ENCODE measurements at regions not wholly inside any gene's neighbourhood (a gene's known extent, or its start where the extent isn't known, plus 50 kb on each side); places are given as distances from the start of the nearest gene placed in this dataset.

DNA sequence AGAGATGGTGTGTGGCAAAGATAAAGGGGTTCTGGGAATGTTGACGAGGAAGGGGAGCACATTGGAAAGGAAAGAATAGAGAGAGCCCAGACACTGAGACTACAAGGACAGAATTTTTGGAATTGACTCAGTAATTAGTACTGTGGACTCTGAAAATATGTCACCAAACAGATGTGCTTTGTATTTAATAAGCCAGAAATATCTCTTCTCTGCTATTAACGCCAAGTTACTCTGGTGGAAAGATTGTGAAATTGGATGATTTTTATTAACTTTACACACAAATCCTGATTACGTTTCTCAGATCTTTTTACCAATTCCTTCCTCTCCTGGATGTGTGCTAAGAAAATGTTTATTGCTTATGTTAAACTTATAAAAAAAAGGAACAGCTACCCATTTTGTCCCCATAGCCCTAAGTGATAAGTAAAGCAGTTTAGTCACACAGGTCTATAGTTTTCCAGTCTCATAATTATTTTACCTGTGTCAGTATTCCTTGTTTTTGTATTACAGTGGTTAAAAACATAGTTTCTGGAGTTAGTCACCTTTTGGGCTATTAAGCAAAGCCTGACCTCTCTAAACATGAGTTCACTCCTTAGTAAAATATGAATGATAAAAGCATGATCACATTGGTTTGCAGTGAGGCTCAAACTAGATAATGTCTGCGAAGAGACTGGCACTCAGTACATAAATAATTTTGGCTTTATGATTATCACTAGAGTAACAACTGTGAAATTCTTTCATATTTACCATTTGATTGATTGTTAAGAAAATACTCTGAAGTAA, 1068.3 kb downstream of the STIM2 start:
- no peaks in the 10 kb centered on the region for H3K36me3 ChIP-seq (replicated peaks in 1 of 2; ENCODE audit: insufficient read depth in 1 of 2, low read depth in 2 of 2)
- no peak overlapping the region for H3K27ac ChIP-seq
- 28 to 41% methylated on average over 4 of the region's 4 CpGs for WGBS, 2 donors
- no peaks in the 10 kb centered on the region for H3K27me3 ChIP-seq
- ATAC-seq, result no peak
- no peak overlapping the region for H3K4me3 ChIP-seq
- TF ChIP-seq, protein P1, sequence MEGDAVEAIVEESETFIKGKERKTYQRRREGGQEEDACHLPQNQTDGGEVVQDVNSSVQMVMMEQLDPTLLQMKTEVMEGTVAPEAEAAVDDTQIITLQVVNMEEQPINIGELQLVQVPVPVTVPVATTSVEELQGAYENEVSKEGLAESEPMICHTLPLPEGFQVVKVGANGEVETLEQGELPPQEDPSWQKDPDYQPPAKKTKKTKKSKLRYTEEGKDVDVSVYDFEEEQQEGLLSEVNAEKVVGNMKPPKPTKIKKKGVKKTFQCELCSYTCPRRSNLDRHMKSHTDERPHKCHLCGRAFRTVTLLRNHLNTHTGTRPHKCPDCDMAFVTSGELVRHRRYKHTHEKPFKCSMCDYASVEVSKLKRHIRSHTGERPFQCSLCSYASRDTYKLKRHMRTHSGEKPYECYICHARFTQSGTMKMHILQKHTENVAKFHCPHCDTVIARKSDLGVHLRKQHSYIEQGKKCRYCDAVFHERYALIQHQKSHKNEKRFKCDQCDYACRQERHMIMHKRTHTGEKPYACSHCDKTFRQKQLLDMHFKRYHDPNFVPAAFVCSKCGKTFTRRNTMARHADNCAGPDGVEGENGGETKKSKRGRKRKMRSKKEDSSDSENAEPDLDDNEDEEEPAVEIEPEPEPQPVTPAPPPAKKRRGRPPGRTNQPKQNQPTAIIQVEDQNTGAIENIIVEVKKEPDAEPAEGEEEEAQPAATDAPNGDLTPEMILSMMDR (IDR thresholded peaks at IDR 0.05), result no peak
- no peak for TF ChIP-seq POLR2A (IDR thresholded peaks at IDR 0.05)
- H3K4me1 ChIP-seq, result no peaks in the 10 kb centered on the region
- DNase-seq, result no peak
- no peaks in the 10 kb centered on the region for H3K9me3 ChIP-seq
- intact Hi-C loops (cut with DNase I), result no loop called here

DNA sequence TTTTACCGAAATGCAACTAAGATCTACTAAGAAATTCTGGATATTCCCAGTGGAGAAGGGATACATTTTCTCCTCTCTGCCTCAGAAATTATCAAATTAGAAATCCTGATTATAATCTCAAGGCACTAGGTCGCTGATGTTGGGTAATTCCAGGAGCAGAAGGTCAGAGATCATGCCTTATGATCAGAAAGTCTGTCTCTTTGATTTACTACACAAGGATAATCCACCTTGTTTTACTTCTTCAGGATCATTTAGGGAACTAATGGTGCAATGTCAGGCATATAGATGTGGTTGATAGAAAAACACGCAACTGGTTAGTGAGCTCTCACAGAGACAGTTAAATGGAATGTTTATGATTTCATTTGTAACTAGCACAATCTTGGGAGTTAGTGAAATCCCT, 1069.7 kb downstream of the STIM2 start:
- 50 to 56% methylated on average over 3 of the region's 3 CpGs for WGBS, 2 donors
- Histone ChIP-seq H3K27ac (no peak overlapping the region), H3K4me3 (no peak overlapping the region), H3K9me3 (no peaks in the 10 kb centered on the region), H3K4me1 (no peaks in the 10 kb centered on the region), H3K36me3 (replicated peaks in 1 of 2; ENCODE audit: insufficient read depth in 1 of 2, low read depth in 2 of 2) (no peaks in the 10 kb centered on the region), H3K27me3 (no peaks in the 10 kb centered on the region)
- intact Hi-C loops (cut with DNase I), result no loop called here
- DNase-seq (no peak), ATAC-seq (no peak)
- TF ChIP-seq, protein P1 (IDR thresholded peaks at IDR 0.05), result no peak
- TF ChIP-seq POLR2A (IDR thresholded peaks at IDR 0.05), result no peak

DNA sequence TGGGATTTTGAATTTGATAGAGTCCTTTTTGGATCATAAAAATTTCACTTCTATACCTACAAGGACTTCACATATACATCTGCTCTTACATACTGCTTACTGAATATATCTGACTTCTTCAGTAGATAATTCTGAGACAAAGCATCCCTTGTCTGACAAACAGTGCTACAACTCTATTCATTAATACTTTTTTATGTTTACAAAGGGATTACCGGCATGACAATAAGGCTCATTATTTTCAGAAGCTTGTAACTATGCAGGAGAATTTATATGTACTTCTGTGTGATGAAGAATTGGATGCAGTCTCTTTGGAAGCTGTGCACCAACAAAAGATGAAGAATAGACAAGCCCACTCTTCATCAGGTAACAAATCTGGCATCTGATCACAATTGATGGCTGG, 1070.3 kb downstream of the STIM2 start:
- H3K27ac ChIP-seq, result no peak overlapping the region
- H3K4me1 ChIP-seq, result no peaks in the 10 kb centered on the region
- 21 to 51% methylated on average over 1 of the region's 1 CpG for WGBS, 2 donors
- no peaks in the 10 kb centered on the region for H3K36me3 ChIP-seq (replicated peaks in 1 of 2; ENCODE audit: insufficient read depth in 1 of 2, low read depth in 2 of 2)
- TF ChIP-seq, protein P1 (IDR thresholded peaks at IDR 0.05), result no peak
- no peak for TF ChIP-seq POLR2A (IDR thresholded peaks at IDR 0.05)
- no peak for ATAC-seq
- H3K9me3 ChIP-seq, result no peaks in the 10 kb centered on the region
- H3K27me3 ChIP-seq, result no peaks in the 10 kb centered on the region
- no peak overlapping the region for H3K4me3 ChIP-seq
- intact Hi-C loops (cut with DNase I), result no loop called here
- no peak for DNase-seq

DNA sequence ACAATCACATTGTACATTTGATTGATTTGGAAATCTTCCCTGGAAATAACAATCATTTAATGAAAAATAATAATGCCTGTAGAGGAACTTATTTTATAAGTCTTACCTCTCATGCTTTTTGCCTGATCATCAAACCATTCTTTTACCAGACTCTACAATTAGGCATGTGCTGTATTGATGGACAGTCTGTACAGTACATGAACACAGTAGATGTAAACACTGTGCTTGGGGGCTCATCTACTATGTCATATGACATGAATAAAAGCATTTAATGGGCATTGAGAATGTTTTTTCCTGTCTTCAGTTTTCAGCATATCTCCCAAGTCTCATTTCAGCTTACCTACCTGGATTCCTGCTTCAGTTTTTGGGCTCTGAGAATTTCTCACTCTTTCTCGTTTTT, 1070.9 kb downstream of the STIM2 start:
- no peaks in the 10 kb centered on the region for H3K4me1 ChIP-seq
- DNase-seq, result no peak
- no peak overlapping the region for H3K4me3 ChIP-seq
- ATAC-seq, result no peak
- TF ChIP-seq, protein P1 (IDR thresholded peaks at IDR 0.05), result no peak
- no peak for TF ChIP-seq POLR2A (IDR thresholded peaks at IDR 0.05)
- WGBS, 2 donors, result 26 to 34% methylated on average over 1 of the region's 1 CpG
- no peaks in the 10 kb centered on the region for H3K9me3 ChIP-seq
- intact Hi-C loops (cut with DNase I), result no loop called here
- no peak overlapping the region for H3K27ac ChIP-seq
- no peaks in the 10 kb centered on the region for H3K36me3 ChIP-seq (replicated peaks in 1 of 2; ENCODE audit: insufficient read depth in 1 of 2, low read depth in 2 of 2)
- H3K27me3 ChIP-seq, result no peaks in the 10 kb centered on the region

DNA sequence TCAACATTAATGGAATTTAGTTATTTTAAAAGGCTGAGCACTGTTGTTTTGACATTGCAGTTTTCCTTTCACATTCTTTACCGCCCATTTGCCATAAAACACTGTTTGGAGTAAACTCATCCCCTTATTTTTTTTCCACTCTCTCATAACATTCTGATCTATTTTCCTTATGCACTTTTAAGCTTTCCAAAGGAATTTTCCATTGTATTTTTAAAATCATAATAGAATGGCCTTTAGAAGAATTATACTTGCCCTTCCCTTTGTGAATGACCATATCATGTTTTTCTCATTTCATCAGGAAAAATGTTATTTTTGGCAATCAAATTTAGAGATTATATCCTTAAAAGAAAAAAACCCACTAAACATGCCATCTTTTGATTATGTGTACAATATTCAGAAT, 1074.2 kb downstream of the STIM2 start:
- no peak overlapping the region for H3K4me3 ChIP-seq
- no peaks in the 10 kb centered on the region for H3K27me3 ChIP-seq
- H3K27ac ChIP-seq, result no peak overlapping the region
- intact Hi-C loops (cut with DNase I), result no loop called here
- H3K9me3 ChIP-seq, result no peaks in the 10 kb centered on the region
- no peaks in the 10 kb centered on the region for H3K36me3 ChIP-seq (replicated peaks in 1 of 2; ENCODE audit: insufficient read depth in 1 of 2, low read depth in 2 of 2)
- 84% methylated on average over 1 of the region's 1 CpG for WGBS, 2 donors
- no peaks in the 10 kb centered on the region for H3K4me1 ChIP-seq
- ATAC-seq (no peak), DNase-seq (no peak)
- TF ChIP-seq, protein P1 (IDR thresholded peaks at IDR 0.05), result no peak

Measured in body of pancreas (tissue), 4 donors.